ENCODE measurements at regions not wholly inside any gene's neighbourhood (a gene's known extent, or its start where the extent isn't known, plus 50 kb on each side); places are given as distances from the start of the nearest gene placed in this dataset.

DNA sequence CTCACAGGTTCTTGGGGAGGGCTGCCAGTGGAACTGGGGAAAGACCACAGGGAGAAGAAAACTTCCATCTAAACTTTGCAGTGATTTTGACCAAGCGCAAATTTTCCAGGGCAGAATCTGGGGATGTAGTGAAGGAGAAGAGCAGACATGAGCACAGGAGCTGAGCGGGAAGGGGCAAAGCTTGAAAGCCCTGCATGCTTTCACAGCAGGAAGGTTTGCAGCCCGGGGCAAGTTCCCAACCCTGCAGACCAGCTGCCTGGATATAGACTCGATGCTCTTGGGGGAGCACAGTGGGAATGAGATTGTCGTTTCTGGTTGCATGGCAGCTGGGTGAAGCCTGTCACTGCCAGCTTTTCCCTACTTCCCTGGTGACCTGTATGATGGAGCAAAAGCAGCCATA, 276.8 kb upstream of the RORB start:
- no peak for DNase-seq (ENCODE audit: low read depth)

GRCh38 chr9:74236857-74237256, 260.3 kb upstream of the RORB start:
- DNase-seq (ENCODE audit: low read depth): no peak

GRCh38 chr9:74245866-74246497, 251.2 kb upstream of the RORB start:
- DNase-seq (ENCODE audit: low read depth): no peak

DNA sequence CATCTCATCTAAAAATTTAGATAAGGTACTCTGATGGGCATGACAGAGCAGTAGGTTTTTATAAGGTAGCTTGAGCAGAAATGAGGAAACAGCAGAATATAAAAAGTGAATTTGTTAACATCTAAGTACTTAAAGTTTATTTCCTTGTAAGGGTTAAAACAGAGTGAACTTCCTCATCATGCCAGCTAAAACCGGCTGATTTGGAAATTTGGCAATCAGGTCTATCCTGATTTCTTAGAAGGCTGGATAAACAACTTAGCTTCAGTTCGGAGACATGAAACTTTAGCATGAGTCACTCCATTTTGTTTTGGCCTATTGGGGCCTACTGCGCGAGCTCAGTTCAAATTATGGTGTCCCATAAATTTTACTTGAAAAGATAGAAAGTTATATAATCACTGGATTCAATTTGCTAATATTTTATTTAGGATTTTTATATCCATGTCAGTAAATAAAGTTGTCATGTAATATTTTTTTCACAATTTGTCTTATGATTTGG, 241.6 kb upstream of the RORB start:
- DNase-seq (ENCODE audit: low read depth): no peak

DNA sequence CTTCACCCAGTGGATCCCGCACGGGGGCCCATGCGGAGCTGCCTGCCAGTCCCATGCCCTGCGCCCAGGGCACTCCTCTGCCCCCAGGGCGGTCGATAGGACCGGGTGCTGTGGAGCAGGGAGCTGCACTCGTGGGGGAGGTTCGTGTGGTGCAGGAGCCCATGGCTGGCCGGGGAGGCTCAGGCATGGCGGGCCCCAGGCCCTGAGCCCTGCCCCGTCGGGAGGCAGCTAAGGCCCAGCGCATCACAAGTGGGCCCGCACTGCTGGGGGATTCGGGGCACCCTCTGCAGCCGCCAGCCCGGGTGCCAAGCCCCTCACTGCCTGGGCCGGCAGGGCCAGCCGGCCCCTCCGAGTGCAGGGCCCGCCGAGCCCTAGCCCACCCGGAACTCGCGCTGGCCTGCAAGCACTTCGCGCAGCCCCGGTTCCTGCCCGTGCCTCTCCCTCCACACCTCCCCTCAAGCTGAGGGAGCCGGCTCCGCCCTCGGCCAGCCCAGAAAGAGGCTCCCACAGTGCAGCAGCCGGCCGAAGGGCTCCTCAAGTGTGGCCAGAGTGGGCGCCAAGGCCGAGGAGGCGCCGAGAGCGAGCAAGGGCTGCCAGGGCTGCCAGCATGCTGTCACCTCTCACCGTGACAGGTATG, 221.1 kb upstream of the RORB start:
- DNase-seq (ENCODE audit: low read depth): no peak

DNA sequence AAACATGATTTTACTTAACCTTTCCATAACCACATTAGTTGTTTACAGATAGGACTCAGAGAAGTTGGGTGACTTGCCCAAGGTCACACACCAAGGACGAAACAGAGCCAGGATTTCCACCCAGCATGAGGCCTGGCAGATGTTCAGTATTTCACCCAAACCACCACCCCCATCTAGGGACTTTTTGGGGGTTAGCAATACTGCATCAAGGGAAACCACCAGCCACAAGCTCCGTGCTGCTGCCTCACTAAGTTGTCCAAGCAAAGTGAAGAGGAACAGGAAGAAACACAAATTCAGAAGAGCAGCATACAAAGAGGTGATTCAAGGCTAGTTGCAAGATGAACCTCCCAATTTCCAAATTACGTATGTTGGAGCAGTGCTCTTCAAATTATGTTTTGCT, 219.6 kb upstream of the RORB start:
- no peak for DNase-seq (ENCODE audit: low read depth)

DNA sequence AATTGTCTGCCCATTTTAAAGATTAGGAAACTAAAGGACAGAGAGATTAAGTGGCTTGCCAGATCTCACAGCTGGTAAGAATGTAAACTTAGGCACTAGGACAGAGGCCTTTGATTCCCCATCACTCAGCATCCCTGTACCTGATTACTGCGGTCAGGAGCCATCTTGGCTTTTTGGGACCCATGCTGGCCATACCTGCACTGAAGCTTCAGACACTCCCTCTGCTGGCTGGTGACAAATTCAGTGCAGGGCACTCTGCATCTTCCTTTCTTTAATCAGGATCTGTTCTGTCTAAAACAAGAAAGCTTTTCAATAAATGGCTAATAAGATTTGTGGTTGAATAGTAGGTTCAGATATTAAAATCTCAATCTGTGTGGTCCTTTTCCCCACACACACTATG, 215.5 kb upstream of the RORB start:
- no peak for DNase-seq (ENCODE audit: low read depth)

DNA sequence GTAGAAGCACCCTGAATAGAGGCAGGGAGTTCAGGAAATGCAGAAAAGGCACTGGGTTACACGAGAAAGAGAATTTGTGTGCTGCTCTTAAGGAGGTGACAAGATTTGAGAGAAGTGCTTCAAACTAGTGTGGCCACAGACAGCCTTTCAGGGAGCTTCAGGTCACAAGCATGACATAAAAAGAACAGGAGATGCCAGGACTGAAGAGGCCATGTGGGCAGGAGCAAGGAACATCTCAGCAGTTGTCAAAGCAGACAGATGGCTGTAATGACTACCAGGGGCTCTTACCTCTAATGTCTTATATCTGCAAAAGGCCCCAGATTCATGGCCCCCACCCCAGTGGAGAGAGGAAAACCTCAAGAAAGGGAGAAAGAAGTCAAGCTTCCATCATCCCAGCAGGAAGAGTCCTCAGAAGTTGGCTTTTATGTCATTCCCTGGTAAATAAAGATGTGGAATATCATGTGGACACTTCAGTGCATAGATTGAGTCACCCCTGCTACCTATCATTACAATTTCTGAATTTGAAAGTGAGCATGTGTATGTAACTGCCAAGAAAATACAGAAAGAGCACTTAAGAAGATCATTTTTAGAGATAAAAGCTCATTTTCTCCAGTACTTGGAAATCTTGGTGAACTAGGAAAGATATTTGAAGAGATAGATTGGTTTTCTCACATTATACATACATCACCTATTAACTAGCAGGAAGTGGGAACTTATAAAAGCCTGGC, 214.4 kb upstream of the RORB start:
- DNase-seq (ENCODE audit: low read depth): no peak

DNA sequence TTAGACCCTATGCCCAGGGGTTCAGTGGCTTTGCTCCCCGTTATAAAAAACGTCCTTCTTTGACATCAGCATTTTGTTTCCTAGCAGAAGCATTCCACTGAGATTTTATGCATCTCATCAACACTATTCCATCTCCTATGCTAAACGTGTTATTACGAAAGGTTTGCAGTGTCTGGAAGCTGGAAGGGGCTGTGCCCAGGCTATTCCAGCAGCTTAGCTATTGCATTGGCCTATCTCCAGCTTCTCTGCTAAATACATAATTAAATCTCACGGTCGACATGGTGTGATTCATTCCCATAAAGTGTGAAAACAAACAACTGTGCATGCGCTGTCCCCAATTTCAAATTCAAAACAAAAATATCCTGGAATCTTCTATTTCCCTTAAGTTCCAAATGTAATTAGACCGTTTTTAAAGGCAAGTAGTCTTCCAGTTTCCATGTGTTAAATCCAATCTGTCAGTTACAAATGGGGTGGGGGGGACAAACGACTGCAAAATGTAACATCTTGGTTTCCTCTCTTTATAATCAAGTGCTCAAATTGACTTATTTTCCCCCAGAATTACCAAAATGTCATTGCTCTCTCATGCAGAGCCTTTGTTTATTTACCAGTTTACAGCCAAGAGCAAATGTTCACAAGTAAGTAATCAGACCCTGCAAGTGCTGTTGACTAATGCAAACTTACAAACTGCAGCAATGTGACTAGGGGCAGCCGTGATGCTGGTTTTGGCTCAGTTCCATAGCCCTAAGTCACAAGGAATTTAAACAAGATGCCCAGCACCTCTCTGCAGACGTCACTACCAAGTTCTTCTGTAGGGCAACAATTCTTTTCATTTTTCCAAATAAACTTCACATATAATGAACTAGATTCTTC, 212.3 kb upstream of the RORB start:
- no peak for DNase-seq (ENCODE audit: low read depth)

DNA sequence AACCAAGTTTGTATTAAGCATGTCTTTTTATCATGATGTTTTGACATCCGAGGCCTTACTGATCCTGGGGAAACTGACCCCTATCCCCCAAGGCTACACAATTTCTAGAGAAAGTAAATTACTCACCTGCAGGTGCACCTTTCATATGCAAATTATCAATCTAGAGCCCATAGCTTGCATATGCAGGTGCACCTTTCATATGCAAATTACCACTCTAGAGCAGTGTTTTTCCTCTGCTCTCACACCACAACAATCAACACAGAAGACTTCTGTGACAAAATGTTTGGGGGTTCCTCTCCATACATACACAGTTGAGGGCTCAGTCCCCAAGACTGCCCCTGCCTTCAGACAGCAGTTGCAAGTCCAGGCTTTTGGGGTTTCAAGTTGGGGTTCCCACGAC, 203.7 kb upstream of the RORB start:
- DNase-seq (ENCODE audit: low read depth): no peak

DNA sequence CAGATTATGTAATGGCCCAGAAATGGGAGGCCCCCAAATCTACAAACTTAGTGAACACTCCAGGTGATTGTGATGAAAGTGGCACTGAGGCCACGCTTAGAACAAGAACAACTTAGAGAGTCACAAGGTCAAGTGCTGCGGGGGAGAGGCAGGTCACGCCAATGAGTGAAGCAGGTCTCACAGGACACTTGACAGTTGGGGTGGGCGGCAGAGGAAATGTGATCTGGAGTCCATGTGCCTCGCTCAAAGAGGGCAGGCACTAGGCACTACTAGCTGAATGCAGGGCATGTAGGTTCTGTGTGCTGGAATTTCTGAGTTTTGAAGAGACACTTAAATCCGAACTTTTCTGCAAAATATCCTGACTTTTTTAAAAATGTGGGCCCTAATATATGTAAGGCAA, 193.2 kb upstream of the RORB start:
- DNase-seq (ENCODE audit: low read depth): no peak

DNA sequence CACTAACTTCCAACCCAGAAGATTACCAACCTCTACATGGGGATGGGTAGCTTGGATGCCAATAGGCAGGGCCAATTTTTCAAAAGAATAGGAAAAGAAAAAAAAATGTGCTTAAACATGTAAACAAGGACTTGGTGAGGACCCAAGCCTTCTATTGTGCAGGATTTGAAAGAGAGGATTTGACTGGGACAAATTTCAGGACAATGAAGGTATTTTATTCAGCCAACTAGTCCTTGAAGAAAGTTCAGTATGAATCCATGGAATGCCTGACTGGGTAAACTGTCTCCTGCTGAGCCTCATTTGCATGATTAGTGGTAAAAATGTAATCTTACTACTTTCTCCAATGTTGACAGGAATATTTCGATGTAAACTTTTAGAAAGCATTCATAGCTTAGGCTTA, 192.5 kb upstream of the RORB start:
- DNase-seq (ENCODE audit: low read depth): no peak

DNA sequence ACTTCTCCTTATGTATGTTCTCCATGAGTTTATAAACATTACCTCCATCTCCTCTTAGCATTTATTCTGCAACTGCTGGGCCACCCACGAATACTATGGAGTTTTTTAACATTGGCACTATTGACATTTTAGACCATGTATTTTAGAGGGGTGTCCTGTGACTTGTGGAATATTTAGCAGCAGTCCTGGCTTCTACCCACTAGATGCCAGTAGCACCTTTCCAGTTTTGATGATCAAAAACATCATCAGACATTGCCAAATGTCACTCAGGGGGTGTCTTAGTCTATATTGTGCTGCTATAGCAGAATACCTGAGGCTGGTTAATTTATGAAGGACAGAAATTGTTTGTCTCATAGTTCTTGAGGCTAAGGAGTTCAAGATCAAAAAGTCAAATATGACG, 187.5 kb upstream of the RORB start:
- DNase-seq (ENCODE audit: low read depth): no peak

- no peak for DNase-seq (ENCODE audit: low read depth)
Observed at GRCh38 chr9:74317235-74317634, 179.9 kb upstream of the RORB start.

DNA sequence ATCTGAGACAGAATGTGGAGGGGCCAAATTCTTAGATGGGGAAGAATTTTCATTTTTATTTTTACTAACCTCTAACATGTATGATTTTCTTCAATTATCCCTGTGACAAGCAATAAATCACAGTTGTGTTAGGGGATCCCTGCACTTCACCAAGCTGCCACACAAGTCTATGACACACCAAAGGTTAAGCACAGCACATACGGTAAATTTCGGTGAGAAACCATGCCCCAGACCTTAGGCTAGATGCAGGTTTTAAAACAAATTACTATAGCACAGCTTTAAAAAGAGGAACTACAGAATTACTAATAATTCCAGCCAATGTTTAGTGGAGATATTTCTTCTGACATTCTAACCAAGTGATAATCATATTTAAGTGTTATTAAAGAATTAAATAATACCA, 175.7 kb upstream of the RORB start:
- DNase-seq (ENCODE audit: low read depth): no peak

GRCh38 chr9:74322661-74323314, 174.3 kb upstream of the RORB start:
- DNase-seq (ENCODE audit: low read depth): no peak

GRCh38 chr9:74330487-74331214, 166.5 kb upstream of the RORB start:
- DNase-seq (ENCODE audit: low read depth): no peak

- DNase-seq (ENCODE audit: low read depth): no peak
Observed at GRCh38 chr9:74331607-74332006, 165.5 kb upstream of the RORB start.

DNA sequence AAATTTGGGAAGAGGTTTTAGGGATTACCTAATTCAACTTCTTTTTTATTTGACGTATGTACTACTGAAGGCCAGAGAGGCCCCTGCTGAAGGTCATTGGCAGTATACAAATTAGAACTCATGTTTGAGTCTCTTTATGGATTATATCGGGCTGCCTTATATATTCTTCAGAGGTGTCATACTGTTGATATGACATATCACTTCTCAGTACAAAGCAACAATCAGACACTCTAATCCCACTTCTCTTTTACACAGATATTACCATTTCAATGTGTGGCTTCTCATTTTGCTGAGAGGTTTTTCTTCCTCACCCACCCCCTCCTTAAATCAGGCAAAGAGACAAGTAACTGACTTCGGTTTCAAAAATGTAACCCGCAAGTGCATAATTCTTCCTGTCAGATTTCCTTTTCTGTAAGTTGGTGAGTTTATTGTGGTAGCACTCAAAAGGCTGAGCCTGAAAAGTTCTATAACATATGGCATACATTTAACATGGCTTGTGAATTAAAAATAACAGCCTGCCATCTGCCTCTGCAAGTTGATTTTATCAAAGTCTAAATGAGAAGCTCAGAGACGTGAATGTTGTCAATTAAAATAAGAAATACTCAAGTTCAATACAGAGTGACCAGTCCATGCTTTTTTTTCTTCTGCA, 163.6 kb upstream of the RORB start:
- no peak for DNase-seq (ENCODE audit: low read depth)

GRCh38 chr9:74334271-74334670, 162.9 kb upstream of the RORB start:
- no peak for DNase-seq (ENCODE audit: low read depth)

- DNase-seq (ENCODE audit: low read depth): no peak
Observed at GRCh38 chr9:74336161-74336560, 161.0 kb upstream of the RORB start.

Measured in EH (cell line).